HCT116 (cell line): ENCODE measurements at regions not wholly inside any gene's neighbourhood (a gene's known extent, or its start where the extent isn't known, plus 50 kb on each side); places are given as distances from the start of the nearest gene placed in this dataset.

Source experiments
- ATAC-seq: fragments of 200-7000 bp; cut with Tn5 transposase; 2 replicates; pipeline ENCODE4 v1.9.1; 2020; ENCODE audit warnings: mild to moderate bottlenecking, moderate library complexity
- BruUV-seq: library from RNA; stranded (reverse); fragments of 400-500 nt; replicated peaks from 2 replicates; lab custom pipeline; 2021; lab: Mats Ljungman, UMichigan
- CTCF ChIA-PET: fragments of 300-600 bp; sonication (Branson Sonifier 250); formaldehyde crosslinking; loops from one replicate; lab custom pipeline; 2021; ENCODE audit warnings: antibody characterized with exemption; lab: Charles Lee
- POLR2A ChIA-PET: fragments of 300-600, 350-600 bp; sonication (Branson Sonifier 250); formaldehyde crosslinking; loops from one replicate; lab custom pipeline; 2021; ENCODE audit warnings: antibody characterized with exemption; lab: Charles Lee
- RAD21 ChIA-PET, 2 experiments: fragments of 300-600 bp; sonication (Branson Sonifier 250); formaldehyde crosslinking; loops; one replicate each; lab custom pipeline; 2023; ENCODE audit warnings: low total read pairs in 2 of 2; ENCODE audit not compliant: uncharacterized antibody in 2 of 2, unreplicated experiment in 2 of 2, low non-redundant PET in 1 of 2; lab: Charles Lee
- DNase-seq: peaks from one replicate; pipeline ENCODE4 v3.0.0-alpha.2; 2010; ENCODE audit warnings: low read depth, low spot score
- H2AFZ ChIP-seq: fragments of 200-600 bp; shearing (Covaris generic), sonication (generic); 2 replicates; pipeline ENCODE4 v1.6.1; 2017; ENCODE audit warnings: low read depth, mixed run types, mixed read lengths, antibody characterized with exemption, low read length; ENCODE audit not compliant: poor library complexity, severe bottlenecking
- H3K27ac ChIP-seq: 2 replicates; pipeline ENCODE4 v1.5.1; 2012; ENCODE audit warnings: low read depth, low read length
- H3K27me3 ChIP-seq: fragments of 200-600 bp; sonication (generic); 2 replicates; pipeline ENCODE4 v1.6.1; 2016; ENCODE audit warnings: mixed run types, low read length, mixed read lengths; ENCODE audit not compliant: insufficient read depth
- H3K36me3 ChIP-seq, 2 experiments: fragments of 200-500 bp in 1 of 2; fragments of 200-600 bp in 1 of 2; sonication (Bioruptor generic) in 1 of 2; sonication (generic) in 1 of 2; 2 replicates each; pipeline versions ENCODE4 v1.5.1 to v1.6.1; 2014 to 2016; ENCODE audit warnings: low read length in 2 of 2, inconsistent platforms in 1 of 2, mixed read lengths in 1 of 2, mixed run types in 1 of 2; ENCODE audit not compliant: insufficient read depth in 2 of 2, control insufficient read depth in 1 of 2
- H3K4me1 ChIP-seq, 2 experiments: fragments of 200-600 bp in 1 of 2; sonication (generic) in 1 of 2; 2 replicates each; pipeline versions ENCODE4 v1.5.1 to v1.6.1; 2012 to 2017; ENCODE audit warnings: low read length in 2 of 2, inconsistent platforms in 1 of 2, mild to moderate bottlenecking in 1 of 2, mixed read lengths in 1 of 2, mixed run types in 1 of 2, moderate library complexity in 1 of 2; ENCODE audit not compliant: insufficient read depth in 2 of 2, control insufficient read depth in 1 of 2
- H3K4me2 ChIP-seq: fragments of 200-600 bp; sonication (generic); 2 replicates; pipeline ENCODE4 v1.6.1; 2017; ENCODE audit warnings: mixed run types, low read length, mixed read lengths
- H3K4me3 ChIP-seq, 2 experiments: fragments of 200-600 bp in 1 of 2; sonication (generic) in 1 of 2; replicated peaks in 1 of 2; 2 replicates each; pipeline ENCODE4 v1.5.1; 2011 to 2016; ENCODE audit warnings: low read length in 2 of 2, control low read depth in 1 of 2, low read depth in 1 of 2, mild to moderate bottlenecking in 1 of 2, mixed read lengths in 1 of 2, mixed run types in 1 of 2
- H3K79me2 ChIP-seq: fragments of 200-600 bp; sonication (generic); 2 replicates; pipeline ENCODE4 v1.6.1; 2017; ENCODE audit warnings: mild to moderate bottlenecking, mixed run types, low read length, moderate library complexity, mixed read lengths; ENCODE audit not compliant: insufficient read depth
- H3K9ac ChIP-seq: fragments of 200-600 bp; sonication (generic); 2 replicates; pipeline ENCODE4 v1.6.1; 2016; ENCODE audit warnings: low read length, mixed read lengths
- H3K9me2 ChIP-seq: fragments of 200-600 bp; sonication (generic), shearing (Covaris generic); 2 replicates; pipeline ENCODE4 v1.6.1; 2017; ENCODE audit warnings: mixed run types, mild to moderate bottlenecking, moderate library complexity; ENCODE audit not compliant: insufficient read depth
- H3K9me3 ChIP-seq, 2 experiments: fragments of 200-500 bp in 1 of 2; fragments of 200-600 bp in 1 of 2; sonication (Bioruptor generic) in 1 of 2; sonication (generic) in 1 of 2; 2 replicates each; pipeline ENCODE4 v1.6.1; 2014 to 2017; ENCODE audit warnings: low read length in 2 of 2, mixed read lengths in 2 of 2, inconsistent platforms in 1 of 2, low read depth in 1 of 2, mild to moderate bottlenecking in 1 of 2, mixed run types in 1 of 2, moderate library complexity in 1 of 2; ENCODE audit not compliant: control insufficient read depth in 1 of 2, insufficient read depth in 1 of 2
- H4K20me1 ChIP-seq: fragments of 200-600 bp; sonication (generic), shearing (Covaris generic); 2 replicates; pipeline ENCODE4 v1.6.1; 2017; ENCODE audit warnings: mixed run types, mild to moderate bottlenecking, moderate library complexity; ENCODE audit not compliant: insufficient read depth
- ATF3 ChIP-seq: IDR thresholded peaks from 2 replicates; pipeline ENCODE4 v1.6.1; 2012
- CBX3 ChIP-seq: IDR thresholded peaks from 2 replicates; pipeline ENCODE4 v1.6.1; 2012; ENCODE audit warnings: low read depth
- CEBPB ChIP-seq: IDR thresholded peaks from 2 replicates; pipeline ENCODE4 v1.6.1; 2012; ENCODE audit warnings: low read depth
- CTCF ChIP-seq, 3 experiments: fragments of 200-600 bp in 1 of 3; sonication (generic) in 1 of 3; IDR thresholded peaks in 2 of 3; conservative IDR thresholded peaks in 1 of 3; 2 replicates each; pipeline ENCODE4 v1.5.1; 2012 to 2017; ENCODE audit warnings: low read depth in 2 of 3, low read length in 2 of 3, antibody characterized with exemption in 1 of 3, borderline replicate concordance in 1 of 3, control low read depth in 1 of 3, mild to moderate bottlenecking in 1 of 3, mixed read lengths in 1 of 3, mixed run types in 1 of 3, moderate library complexity in 1 of 3; ENCODE audit not compliant: insufficient read depth in 1 of 3
- EGR1 ChIP-seq: IDR thresholded peaks from 2 replicates; pipeline ENCODE4 v1.6.1; 2012; ENCODE audit warnings: low read depth
- EZH2phosphoT487 ChIP-seq: fragments of 200-600 bp; IDR thresholded peaks from 2 replicates; pipeline ENCODE4 v1.6.1; 2018; ENCODE audit warnings: antibody characterized with exemption, borderline replicate concordance
- JUND ChIP-seq: IDR thresholded peaks from 2 replicates; pipeline ENCODE4 v1.6.1; 2012
- RAD21 ChIP-seq: IDR thresholded peaks from 2 replicates; pipeline ENCODE4 v1.6.1; 2012; ENCODE audit warnings: low read depth, mild to moderate bottlenecking
- SIN3A ChIP-seq: IDR thresholded peaks from 2 replicates; pipeline ENCODE4 v1.6.1; 2012; ENCODE audit warnings: low read depth
- ZNF274 ChIP-seq: fragments of 200-500 bp; sonication (Bioruptor generic); IDR thresholded peaks from 2 replicates; pipeline ENCODE4 v1.6.1; 2014; ENCODE audit warnings: mild to moderate bottlenecking, low read depth, low read length, inconsistent platforms
- intact Hi-C: fragments of 100-400 bp; cut with micrococcal nuclease; formaldehyde crosslinking; loops from 2 replicates; pipeline ENCODE4 v1.10.0; 2022
- TF ChIP-seq, protein P1 (sequence below): IDR thresholded peaks from 2 replicates; pipeline ENCODE4 v1.6.1; 2011; ENCODE audit warnings: mild to moderate bottlenecking, low read length, moderate library complexity; ENCODE audit not compliant: insufficient replicate concordance; ENCODE audit errors: extremely low read depth
- TF ChIP-seq, protein P2 (sequence below): IDR thresholded peaks from 2 replicates; pipeline ENCODE4 v1.6.1; 2012

- BruUV-seq, result no TSS peak
- no peak overlapping the region for H3K4me3 ChIP-seq
- no peak for TF ChIP-seq EGR1
- no peak for TF ChIP-seq SIN3A
- TF ChIP-seq JUND, result no peak
- TF ChIP-seq ATF3, result no peak
- TF ChIP-seq CBX3, result no peak
- TF ChIP-seq, protein P1, sequence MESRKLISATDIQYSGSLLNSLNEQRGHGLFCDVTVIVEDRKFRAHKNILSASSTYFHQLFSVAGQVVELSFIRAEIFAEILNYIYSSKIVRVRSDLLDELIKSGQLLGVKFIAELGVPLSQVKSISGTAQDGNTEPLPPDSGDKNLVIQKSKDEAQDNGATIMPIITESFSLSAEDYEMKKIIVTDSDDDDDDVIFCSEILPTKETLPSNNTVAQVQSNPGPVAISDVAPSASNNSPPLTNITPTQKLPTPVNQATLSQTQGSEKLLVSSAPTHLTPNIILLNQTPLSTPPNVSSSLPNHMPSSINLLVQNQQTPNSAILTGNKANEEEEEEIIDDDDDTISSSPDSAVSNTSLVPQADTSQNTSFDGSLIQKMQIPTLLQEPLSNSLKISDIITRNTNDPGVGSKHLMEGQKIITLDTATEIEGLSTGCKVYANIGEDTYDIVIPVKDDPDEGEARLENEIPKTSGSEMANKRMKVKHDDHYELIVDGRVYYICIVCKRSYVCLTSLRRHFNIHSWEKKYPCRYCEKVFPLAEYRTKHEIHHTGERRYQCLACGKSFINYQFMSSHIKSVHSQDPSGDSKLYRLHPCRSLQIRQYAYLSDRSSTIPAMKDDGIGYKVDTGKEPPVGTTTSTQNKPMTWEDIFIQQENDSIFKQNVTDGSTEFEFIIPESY, result no peak
- no peak for TF ChIP-seq EZH2phosphoT487
- TF ChIP-seq, protein P2, sequence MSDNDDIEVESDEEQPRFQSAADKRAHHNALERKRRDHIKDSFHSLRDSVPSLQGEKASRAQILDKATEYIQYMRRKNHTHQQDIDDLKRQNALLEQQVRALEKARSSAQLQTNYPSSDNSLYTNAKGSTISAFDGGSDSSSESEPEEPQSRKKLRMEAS, result no peak
- no peak for TF ChIP-seq CTCF (IDR thresholded peaks at IDR 0.05 in 2 of 3, conservative IDR thresholded peaks at IDR 0.05 in 1 of 3; ENCODE audit: borderline replicate concordance in 1 of 3, insufficient read depth in 1 of 3, low read depth in 2 of 3, low read length in 2 of 3)
- no peak for TF ChIP-seq RAD21
- no peak for TF ChIP-seq CEBPB
- TF ChIP-seq ZNF274, result no peak
- TF ChIP-seq, all 23 proteins: peak for 0
- DNase-seq, result no peak
- no peak overlapping the region for H3K27ac ChIP-seq
- no peak overlapping the region for H3K4me2 ChIP-seq
- H3K4me1 ChIP-seq, result no peaks in the 10 kb centered on the region
- no peak overlapping the region for H3K9ac ChIP-seq
- RAD21 ChIA-PET, result no interaction called here
- no peaks in the 10 kb centered on the region for H3K79me2 ChIP-seq
- POLR2A ChIA-PET, result no interaction called here
- H3K9me3 ChIP-seq, result no peaks in the 10 kb centered on the region
- H4K20me1 ChIP-seq, result no peaks in the 10 kb centered on the region
- no peak for ATAC-seq
- no peaks in the 10 kb centered on the region for H3K9me2 ChIP-seq
- CTCF ChIA-PET, result no interaction called here
- H2AFZ ChIP-seq, result no peak overlapping the region
- H3K36me3 ChIP-seq, result no peaks in the 10 kb centered on the region
- intact Hi-C loops, result no loop called here
- H3K27me3 ChIP-seq, result peaks cover 34% of the 10 kb centered on the region
These were observed 223.7 kb upstream of the COPS8 start for GRCh38 chr2:236861944-236862343.
